Uterus (tissue), 2 donors: ENCODE measurements at regions not wholly inside any gene's neighbourhood (a gene's known extent, or its start where the extent isn't known, plus 50 kb on each side); places are given as distances from the start of the nearest gene placed in this dataset.

Source experiments
- CTCF ChIP-seq, 4 experiments: fragments of 200-600 bp in 2 of 4; fragments of 450-650 bp in 2 of 4; sonication (generic) in 2 of 4; IDR thresholded peaks; one replicate each; pipeline ENCODE4 v1.5.1; 2016 to 2019; ENCODE audit warnings: antibody characterized with exemption in 4 of 4, mild to moderate bottlenecking in 2 of 4, moderate library complexity in 1 of 4
- POLR2A ChIP-seq, 2 donors: fragments of 450-650 bp; IDR thresholded peaks; one replicate each; pipeline ENCODE4 v1.6.1; 2016; ENCODE audit warnings: antibody characterized with exemption in 2 of 2, mild to moderate bottlenecking in 1 of 2, moderate library complexity in 1 of 2

GRCh38 chr4:119906277-119906676 is 160.4 kb downstream of the MAD2L1 start:
- TF ChIP-seq POLR2A (IDR thresholded peaks at IDR 0.05) (no peak), CTCF (IDR thresholded peaks at IDR 0.05) (no peak)
